Loucy (cell line): ENCODE measurements at regions not wholly inside any gene's neighbourhood (a gene's known extent, or its start where the extent isn't known, plus 50 kb on each side); places are given as distances from the start of the nearest gene placed in this dataset.
"Not testable (repeated sequence)": the region's sequence is repeated elsewhere in the genome, so short reads cannot be mapped to it uniquely, and the experiment has no call there.

Experiments used
- H2AFZ ChIP-seq: fragments of 200-600 bp; sonication (generic); 2 replicates; pipeline ENCODE4 v1.6.0; 2016; ENCODE audit warnings: antibody characterized with exemption, mild to moderate bottlenecking, low read length, moderate library complexity
- H3F3A ChIP-seq: fragments of 200-600 bp; 2 replicates; pipeline ENCODE4 v1.6.0; 2016; ENCODE audit warnings: antibody characterized with exemption, low read depth, mild to moderate bottlenecking
- H3K27me3 ChIP-seq: fragments of 200-600 bp; sonication (generic); 2 replicates; pipeline ENCODE4 v1.6.1; 2014; ENCODE audit warnings: low read length, mild to moderate bottlenecking; ENCODE audit not compliant: insufficient read depth, poor library complexity, severe bottlenecking
- H3K36me3 ChIP-seq: fragments of 200-600 bp; sonication (generic); 2 replicates; pipeline ENCODE4 v1.6.1; 2016; ENCODE audit warnings: low read length; ENCODE audit not compliant: insufficient read depth
- H3K4me1 ChIP-seq: fragments of 200-600 bp; sonication (generic); 2 replicates; pipeline ENCODE4 v1.5.1; 2014; ENCODE audit warnings: low read length, mild to moderate bottlenecking; ENCODE audit not compliant: insufficient read depth, poor library complexity, severe bottlenecking
- H3K4me2 ChIP-seq: fragments of 200-600 bp; sonication (generic); 2 replicates; pipeline ENCODE4 v1.6.0; 2014; ENCODE audit warnings: antibody characterized with exemption, low read length, low read depth, mild to moderate bottlenecking; ENCODE audit not compliant: poor library complexity, severe bottlenecking
- H3K4me3 ChIP-seq: fragments of 200-600 bp; sonication (generic); 2 replicates; pipeline ENCODE4 v1.5.1; 2014; ENCODE audit warnings: low read length, mild to moderate bottlenecking, mixed read lengths; ENCODE audit not compliant: poor library complexity, severe bottlenecking
- H3K79me2 ChIP-seq: fragments of 200-600 bp; sonication (generic); 2 replicates; pipeline ENCODE4 v1.6.1; 2014; ENCODE audit warnings: low read length; ENCODE audit not compliant: insufficient read depth
- H3K9ac ChIP-seq: fragments of 200-600 bp; sonication (generic); 2 replicates; pipeline ENCODE4 v1.6.0; 2014; ENCODE audit warnings: mild to moderate bottlenecking, low read depth, low read length, moderate library complexity; ENCODE audit not compliant: poor library complexity, severe bottlenecking
- H3K9me2 ChIP-seq: fragments of 200-600 bp; sonication (generic); replicated peaks from 2 replicates; pipeline ENCODE4 v1.6.1; 2016; ENCODE audit warnings: low read depth, low read length, mixed read lengths
- H3K9me3 ChIP-seq: fragments of 200-600 bp; sonication (generic); 2 replicates; pipeline ENCODE4 v1.6.1; 2014; ENCODE audit warnings: mild to moderate bottlenecking, antibody characterized with exemption, low read length, low read depth; ENCODE audit not compliant: insufficient read depth
- H4K20me1 ChIP-seq: fragments of 200-600 bp; sonication (generic); 2 replicates; pipeline ENCODE4 v1.6.0; 2014; ENCODE audit warnings: antibody characterized with exemption, low read length, mild to moderate bottlenecking; ENCODE audit not compliant: insufficient read depth, poor library complexity, severe bottlenecking
- EZH2phosphoT487 ChIP-seq: fragments of 200-600 bp; IDR thresholded peaks from 2 replicates; pipeline ENCODE4 v1.6.1; 2018; ENCODE audit warnings: antibody characterized with exemption, mild to moderate bottlenecking, moderate library complexity, borderline replicate concordance
- TF ChIP-seq, protein P1 (sequence below): fragments of 200-600 bp; sonication (generic); conservative IDR thresholded peaks from 2 replicates; pipeline ENCODE4 v1.5.1; 2014; ENCODE audit warnings: mild to moderate bottlenecking, antibody characterized with exemption, low read length

DNA sequence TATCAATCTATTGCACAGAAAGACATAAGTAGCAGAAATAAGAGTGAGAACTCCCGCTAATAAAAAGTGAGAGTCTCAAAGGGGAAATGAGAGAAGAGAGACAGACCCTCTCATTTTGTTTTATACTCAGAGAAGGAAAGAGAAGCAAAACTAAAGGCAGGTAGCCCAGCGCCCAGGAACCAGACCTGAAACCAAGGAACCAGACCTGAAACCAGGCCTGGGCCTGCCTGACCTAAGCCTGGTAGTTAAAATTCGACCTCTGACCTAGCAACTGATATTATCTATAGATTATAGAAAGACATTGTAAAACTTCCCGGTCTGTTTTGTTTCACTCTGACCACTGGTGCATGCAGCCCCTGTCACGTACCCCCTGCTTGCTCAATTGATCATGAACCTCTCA is 134.5 kb upstream of the SEMA6A start:
- no peaks in the 10 kb centered on the region for H3K9me2 ChIP-seq
- no peak overlapping the region for H3K4me3 ChIP-seq
- no peaks in the 10 kb centered on the region for H3K79me2 ChIP-seq
- TF ChIP-seq, protein P1, sequence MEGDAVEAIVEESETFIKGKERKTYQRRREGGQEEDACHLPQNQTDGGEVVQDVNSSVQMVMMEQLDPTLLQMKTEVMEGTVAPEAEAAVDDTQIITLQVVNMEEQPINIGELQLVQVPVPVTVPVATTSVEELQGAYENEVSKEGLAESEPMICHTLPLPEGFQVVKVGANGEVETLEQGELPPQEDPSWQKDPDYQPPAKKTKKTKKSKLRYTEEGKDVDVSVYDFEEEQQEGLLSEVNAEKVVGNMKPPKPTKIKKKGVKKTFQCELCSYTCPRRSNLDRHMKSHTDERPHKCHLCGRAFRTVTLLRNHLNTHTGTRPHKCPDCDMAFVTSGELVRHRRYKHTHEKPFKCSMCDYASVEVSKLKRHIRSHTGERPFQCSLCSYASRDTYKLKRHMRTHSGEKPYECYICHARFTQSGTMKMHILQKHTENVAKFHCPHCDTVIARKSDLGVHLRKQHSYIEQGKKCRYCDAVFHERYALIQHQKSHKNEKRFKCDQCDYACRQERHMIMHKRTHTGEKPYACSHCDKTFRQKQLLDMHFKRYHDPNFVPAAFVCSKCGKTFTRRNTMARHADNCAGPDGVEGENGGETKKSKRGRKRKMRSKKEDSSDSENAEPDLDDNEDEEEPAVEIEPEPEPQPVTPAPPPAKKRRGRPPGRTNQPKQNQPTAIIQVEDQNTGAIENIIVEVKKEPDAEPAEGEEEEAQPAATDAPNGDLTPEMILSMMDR: no peak
- no peak for TF ChIP-seq EZH2phosphoT487
- no peaks in the 10 kb centered on the region for H3K36me3 ChIP-seq
- no peaks in the 10 kb centered on the region for H3F3A ChIP-seq
- H2AFZ ChIP-seq: no peak overlapping the region
- H4K20me1 ChIP-seq: no peaks in the 10 kb centered on the region
- no peaks in the 10 kb centered on the region for H3K4me1 ChIP-seq
- H3K27me3 ChIP-seq: no peaks in the 10 kb centered on the region
- no peak overlapping the region for H3K9ac ChIP-seq
- H3K4me2 ChIP-seq: no peak overlapping the region
- H3K9me3 ChIP-seq: no peaks in the 10 kb centered on the region

DNA sequence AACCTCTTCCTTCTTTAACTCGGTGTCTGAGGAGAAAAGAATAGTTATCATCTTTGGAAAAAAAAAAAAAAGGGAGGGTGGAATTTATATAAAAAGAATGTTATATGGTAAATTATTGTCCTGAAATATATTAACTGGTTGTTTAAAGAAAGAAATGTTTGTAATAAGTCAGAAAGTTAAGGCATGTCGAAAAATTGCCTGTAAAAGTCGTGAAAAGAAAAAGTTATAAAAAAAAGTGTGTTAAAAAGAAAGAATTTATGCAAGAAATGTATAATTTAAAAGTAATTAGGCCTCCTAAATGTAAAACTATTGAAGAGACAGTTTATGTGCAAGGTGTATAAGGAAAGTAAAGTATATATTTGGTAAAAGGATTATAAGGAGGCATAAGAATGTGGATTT is 130.5 kb upstream of the SEMA6A start:
- not testable (repeated sequence) for H4K20me1 ChIP-seq, H3K36me3 ChIP-seq, H3K9me2 ChIP-seq, H3K4me1 ChIP-seq, H3K9ac ChIP-seq, H3K9me3 ChIP-seq, H3F3A ChIP-seq, H2AFZ ChIP-seq, H3K4me2 ChIP-seq, H3K4me3 ChIP-seq, H3K79me2 ChIP-seq, H3K27me3 ChIP-seq

DNA sequence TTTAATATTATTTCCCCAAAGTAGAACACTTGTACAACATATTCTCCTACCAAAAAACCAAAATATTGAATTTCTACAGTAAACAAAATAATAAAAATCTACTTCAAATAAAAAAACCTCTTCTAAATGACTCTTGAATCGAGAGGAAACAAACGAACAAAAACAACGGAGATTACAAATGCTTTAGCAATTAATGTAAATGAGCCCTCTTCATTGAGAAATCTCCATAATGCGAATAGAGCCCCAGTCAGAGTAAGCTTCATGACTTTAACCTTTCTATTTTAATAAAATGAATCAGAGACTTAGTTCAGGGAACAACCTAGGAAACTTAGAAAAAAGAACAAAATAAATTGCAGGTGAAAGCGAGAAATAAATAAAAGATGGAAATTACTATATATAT is 129.3 kb upstream of the SEMA6A start:
- no peak overlapping the region for H3K4me3 ChIP-seq
- no peaks in the 10 kb centered on the region for H3F3A ChIP-seq
- TF ChIP-seq, protein P1: no peak
- TF ChIP-seq EZH2phosphoT487: no peak
- H3K4me2 ChIP-seq: no peak overlapping the region
- no peaks in the 10 kb centered on the region for H3K9me3 ChIP-seq
- no peaks in the 10 kb centered on the region for H3K4me1 ChIP-seq
- no peaks in the 10 kb centered on the region for H3K9me2 ChIP-seq
- H2AFZ ChIP-seq: no peak overlapping the region
- H3K9ac ChIP-seq: no peak overlapping the region
- H4K20me1 ChIP-seq: no peaks in the 10 kb centered on the region
- no peaks in the 10 kb centered on the region for H3K27me3 ChIP-seq
- no peaks in the 10 kb centered on the region for H3K79me2 ChIP-seq
- no peaks in the 10 kb centered on the region for H3K36me3 ChIP-seq

DNA sequence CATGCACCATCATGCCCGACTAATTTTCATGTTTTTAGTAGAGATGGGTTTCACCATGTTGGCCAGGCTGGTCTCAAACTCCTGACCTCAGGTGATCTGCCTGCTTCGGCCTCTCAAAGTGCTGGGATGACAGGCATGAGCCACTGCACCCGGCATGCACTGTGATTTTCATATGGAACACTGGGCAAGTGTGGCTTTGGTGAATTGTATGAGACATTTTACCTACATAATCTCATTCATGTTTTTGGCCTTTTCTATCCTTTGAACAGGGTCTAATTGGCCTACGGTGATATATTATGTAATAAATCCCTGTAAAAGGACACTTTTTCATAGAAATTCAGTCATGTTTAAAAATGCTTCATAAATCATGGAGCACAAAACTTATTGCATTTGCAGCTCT is 128.7 kb upstream of the SEMA6A start:
- no peaks in the 10 kb centered on the region for H3K36me3 ChIP-seq
- no peak overlapping the region for H3K4me3 ChIP-seq
- no peak overlapping the region for H2AFZ ChIP-seq
- H3K9me2 ChIP-seq: no peaks in the 10 kb centered on the region
- H3K27me3 ChIP-seq: no peaks in the 10 kb centered on the region
- no peaks in the 10 kb centered on the region for H3F3A ChIP-seq
- H3K9ac ChIP-seq: no peak overlapping the region
- H3K79me2 ChIP-seq: no peaks in the 10 kb centered on the region
- TF ChIP-seq EZH2phosphoT487: no peak
- TF ChIP-seq, protein P1: no peak
- no peaks in the 10 kb centered on the region for H3K4me1 ChIP-seq
- no peak overlapping the region for H3K4me2 ChIP-seq
- no peaks in the 10 kb centered on the region for H3K9me3 ChIP-seq
- H4K20me1 ChIP-seq: no peaks in the 10 kb centered on the region
